Stimulated activated CD4-positive, alpha-beta T cell treated with anti-CD3 and anti-CD28 coated beads, Interleukin-12 subunit alpha, Interleukin-12 subunit beta, amount 100 ng/mL, for 4 hours (primary cell): ENCODE measurements at regions not wholly inside any gene's neighbourhood (a gene's known extent, or its start where the extent isn't known, plus 50 kb on each side); places are given as distances from the start of the nearest gene placed in this dataset.

Experiments
- DNase-seq: peaks from one replicate; pipeline ENCODE4 v3.0.0-alpha.2; 2020

DNA sequence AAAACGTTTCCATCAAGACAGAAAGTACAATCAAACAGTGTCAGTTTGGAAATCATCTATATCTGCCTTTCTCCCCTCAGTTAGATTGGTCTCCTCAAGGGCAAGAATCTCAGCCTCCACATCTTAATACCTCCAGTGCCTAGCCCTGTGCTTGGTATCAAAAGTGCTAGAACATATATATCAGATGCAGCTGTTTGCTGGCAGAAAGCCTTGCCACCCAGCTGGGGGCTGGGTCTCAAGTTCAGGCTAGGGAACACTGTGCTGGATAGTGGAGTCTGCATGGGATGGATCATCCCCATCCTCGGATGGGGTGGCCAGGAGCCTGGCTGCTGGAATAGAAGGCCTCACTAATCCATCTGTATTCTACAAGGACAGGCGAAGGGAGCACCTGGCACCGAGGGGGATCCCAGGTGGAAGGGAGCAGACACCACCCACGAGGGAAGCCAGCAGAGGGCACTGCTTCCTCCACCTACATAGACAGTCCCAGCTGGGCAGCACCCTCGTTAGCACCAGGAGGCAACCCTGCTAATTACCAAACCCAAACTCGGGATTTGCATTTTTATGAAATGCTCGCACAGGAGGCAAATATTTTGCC is 602.2 kb downstream of the BUD13 start:
- DNase-seq, result no peak

DNA sequence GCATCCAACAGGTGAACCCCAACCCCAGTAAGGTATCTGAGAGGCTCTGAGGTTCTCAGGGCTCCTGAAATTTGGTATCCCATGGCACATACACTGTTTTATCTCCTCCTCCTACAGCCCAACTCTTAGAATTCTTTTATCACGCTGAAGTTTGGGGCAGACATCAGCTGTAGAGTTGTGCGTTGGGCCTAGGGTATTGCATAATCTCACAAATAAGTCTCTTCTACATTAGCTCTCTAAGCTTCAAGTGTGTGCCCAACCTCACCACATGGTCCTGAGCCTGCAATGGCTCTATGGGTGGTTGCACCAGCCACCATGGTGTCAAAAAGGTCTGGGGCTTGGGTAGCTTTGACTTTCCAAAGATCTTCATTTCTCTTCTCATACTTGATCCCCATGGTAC is 603.0 kb downstream of the BUD13 start:
- DNase-seq, result no peak

DNA sequence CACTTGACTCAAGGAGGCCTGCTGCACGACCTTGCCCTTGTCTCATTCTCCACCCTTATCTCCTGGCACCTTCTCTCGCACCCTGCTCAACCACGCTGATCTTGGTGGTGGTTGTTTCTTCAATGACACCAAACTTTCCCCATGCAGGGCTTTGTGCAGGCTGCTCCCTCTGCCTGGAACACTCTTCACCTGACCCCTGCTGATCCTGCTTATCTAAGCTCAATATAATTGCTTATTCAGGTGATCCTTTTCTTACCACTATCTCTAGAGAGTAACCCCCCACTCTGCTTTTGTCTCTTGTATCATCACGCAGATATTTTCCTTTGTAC is 604.4 kb downstream of the BUD13 start:
- DNase-seq, result no peak

DNA sequence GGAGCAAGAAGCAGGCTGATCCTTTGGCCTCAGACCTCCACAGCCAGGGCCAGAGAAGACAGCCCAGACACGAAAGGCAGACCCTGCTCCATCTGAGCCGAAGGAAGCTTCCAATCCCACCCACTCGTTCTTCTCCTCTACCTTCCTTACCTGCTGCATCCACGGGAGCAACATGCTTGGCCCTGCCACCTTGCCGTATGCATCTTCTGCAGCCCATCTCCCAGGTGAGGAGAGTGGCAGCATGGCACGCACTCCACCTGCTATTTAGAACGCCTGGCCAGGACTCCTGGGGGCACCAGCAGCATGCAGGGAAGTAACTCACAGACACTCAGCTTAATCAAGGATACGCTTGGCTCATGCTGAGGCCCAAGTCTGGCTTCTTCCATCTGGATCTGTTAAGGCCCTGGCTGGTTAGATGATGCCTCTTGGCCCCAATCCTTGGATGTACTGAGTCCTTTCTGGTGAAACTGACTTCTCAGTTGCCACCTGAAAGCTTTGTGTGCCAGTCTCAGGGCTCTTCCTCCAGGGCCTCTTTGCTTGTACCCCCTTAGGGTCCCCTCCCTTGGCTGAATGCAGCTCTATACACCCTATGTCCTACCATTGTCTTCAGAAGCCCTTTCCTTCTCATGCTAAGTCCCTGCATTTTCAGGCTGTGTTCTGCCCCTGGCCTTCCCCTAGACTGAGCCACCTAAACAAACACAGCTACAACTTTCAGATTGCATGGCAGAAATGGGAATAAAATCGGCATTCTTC is 604.9 kb downstream of the BUD13 start:
- no peak for DNase-seq

DNA sequence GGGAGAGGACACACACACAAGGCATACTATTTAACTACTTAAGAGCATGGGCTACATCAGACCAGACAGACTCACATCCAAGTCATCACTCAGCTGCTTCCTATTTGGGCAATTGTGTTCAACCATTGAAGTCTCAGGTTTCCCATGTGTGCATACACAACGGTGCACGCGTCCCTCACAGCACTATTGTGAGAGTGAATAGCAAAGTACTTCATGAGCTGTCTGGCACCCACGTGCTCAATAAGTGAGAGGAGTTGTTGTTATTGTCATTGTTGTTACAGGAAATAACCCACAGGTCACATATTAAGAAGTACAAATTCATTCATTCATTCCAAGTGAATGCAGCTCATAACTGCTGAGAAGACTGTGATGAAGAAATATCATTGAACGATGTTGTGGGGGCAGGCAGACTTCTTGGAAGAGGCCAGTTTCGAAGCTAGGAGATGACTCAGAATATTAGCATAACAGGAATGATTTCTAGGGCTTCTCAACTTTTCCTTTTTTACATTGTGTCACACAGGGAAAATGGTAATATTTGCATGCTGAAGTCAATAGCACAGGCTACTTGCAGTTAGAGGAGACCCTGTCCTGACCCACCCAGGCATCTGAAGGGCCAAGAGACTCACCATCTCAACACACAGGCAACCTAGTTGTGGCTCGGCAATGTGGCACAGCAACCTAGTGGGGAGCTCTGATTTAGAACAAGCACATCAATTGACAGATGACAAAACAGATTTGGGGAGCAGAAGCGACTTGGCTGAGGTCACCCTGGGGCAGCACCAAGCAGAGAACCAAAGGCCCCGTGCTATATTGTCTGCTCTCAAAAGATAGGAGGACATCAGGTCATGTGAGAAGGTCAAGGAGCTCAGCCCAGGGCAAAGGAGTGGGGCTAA is 606.0 kb downstream of the BUD13 start:
- no peak for DNase-seq

DNA sequence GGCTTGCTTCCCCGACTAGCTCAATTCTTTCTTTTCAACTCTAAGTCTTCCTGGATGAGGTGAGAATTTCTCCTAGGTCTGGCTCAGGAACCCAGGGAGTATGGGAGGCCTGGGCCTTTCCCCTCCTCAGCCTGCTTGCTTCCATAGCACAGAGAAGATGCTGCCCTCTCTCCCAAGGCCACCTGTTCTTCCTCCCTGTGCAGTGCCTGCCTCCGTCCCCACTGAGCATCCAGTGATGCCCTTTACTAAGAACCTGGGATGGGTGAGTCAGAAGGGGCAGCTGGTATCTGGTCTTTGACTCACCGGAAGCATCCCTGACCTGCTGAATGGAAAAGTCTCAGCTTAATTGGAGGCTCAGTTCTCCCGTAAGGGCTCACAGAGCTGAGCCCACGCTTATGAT is 607.9 kb downstream of the BUD13 start:
- DNase-seq, result no peak

DNA sequence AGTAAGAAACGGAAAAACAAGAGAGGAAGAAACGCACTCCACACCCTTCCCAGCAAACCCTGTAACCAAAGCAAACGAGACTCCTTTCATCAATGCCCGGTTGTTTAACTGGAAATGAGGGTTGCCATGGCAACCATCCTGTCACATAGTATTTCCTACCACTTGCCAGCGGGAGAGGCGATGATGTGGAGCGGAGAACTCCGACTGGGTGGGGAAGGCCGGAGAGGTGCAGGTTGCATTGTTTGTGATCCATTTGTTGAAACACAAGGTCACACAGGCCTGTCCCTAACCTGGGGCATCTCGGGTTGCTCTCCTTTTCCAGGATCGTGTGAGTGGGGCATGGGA is 609.9 kb downstream of the BUD13 start:
- no peak for DNase-seq

DNA sequence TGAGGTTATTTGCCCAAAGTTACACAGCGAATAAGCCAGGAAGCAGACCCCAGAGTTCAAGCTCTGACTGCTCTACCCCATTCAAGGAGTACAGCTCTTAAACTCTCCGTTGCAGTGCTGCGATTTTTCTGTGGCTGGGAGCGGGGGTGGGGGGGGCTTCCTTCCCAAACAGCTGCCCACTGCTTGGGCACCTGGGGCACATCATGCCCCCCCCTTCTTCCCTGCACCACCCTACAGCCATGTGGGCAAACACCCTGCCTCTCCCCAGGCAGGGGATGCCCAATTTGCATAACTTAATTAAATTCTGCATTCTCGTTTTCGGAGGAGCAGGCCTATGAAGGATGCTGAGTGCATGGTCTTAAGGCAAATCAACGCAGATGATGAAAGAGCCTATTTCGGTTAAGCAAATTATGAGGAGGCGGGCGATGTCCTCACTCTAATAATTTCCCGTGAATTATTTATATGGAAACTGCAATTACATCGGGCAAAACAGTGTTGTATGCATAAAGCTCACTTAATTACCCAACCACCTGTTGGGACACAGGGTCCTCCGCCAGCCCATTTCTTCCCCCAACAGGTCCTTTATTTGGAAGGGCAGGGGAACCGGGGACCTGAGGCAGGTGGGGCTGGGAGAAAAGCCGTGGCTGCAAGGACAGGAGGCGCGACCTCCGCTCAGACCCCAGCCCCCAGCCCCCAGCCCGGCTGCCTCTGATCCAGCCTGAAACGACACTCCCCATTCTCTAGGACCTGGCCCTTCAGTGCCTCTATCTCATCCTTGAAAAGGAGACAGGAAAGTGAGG is 610.5 kb downstream of the BUD13 start:
- no peak for DNase-seq

DNA sequence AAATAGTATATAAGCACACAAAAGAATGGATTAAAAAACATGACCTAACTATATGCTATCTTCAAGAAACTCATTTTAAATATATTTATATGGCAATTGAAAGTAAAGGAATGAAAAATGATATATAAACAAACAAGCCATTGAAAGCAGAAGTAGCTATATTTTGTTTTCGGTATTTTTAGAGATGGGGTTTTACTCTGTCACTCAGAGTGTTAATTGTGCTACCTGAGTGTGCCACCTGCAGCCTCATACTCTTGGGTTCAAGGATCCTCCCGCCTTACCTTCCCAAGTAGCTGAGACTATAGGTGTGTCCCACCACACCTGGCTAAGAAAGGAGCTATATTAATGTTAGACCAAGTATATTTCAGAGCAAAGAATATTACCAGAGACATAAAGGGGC is 624.1 kb downstream of the BUD13 start:
- DNase-seq, result no peak

DNA sequence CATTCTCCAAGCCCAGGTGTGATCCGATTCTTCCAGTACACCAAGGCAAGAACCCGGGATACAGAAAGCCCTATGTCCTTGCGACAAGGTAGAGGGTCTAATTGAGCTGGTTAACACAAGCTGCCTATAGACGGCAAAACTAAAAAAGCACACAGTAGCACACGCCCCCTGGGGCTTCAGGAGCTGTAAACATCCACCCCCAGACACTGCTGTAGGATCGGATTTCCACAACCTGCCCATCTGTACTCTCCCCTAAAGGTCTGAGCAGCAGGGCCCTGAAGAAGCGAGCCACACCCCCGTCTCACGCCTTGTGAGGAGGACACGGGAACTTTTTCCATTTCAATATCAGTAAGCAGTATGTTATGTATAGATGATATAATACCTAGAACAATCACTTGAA is 624.7 kb downstream of the BUD13 start:
- no peak for DNase-seq

DNA sequence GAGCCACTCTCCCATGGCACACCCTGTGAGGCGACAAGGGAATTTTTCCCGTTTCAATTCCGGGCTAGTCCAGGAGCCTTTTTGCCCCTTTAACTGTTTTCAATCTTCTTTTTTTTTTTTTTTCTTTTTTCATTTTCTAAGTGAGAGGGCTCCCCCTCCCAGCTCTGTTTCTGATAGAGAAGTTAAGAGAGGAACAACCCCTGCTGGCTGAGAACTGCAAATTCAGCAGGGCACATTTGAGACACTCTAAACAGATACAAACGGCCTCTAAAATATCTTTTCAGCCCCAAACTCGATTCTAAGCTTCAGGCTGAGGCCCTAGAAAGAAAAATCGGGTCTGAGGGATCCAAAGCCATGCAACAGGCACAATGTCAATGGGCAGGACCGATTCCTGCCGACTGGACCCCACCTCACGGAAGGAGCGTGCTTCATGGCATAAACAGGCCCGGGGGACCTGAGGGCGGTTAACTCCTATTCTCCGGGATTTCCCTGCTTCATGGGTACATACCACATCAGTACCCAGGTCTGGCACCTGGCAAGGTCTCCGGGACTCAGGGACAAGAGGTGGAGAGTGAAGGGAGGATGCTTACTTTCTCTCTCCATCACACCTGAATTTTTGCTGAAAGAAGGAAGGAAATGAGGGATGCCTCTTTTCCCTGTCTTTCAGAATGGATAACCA is 627.5 kb downstream of the BUD13 start:
- no peak for DNase-seq

DNA sequence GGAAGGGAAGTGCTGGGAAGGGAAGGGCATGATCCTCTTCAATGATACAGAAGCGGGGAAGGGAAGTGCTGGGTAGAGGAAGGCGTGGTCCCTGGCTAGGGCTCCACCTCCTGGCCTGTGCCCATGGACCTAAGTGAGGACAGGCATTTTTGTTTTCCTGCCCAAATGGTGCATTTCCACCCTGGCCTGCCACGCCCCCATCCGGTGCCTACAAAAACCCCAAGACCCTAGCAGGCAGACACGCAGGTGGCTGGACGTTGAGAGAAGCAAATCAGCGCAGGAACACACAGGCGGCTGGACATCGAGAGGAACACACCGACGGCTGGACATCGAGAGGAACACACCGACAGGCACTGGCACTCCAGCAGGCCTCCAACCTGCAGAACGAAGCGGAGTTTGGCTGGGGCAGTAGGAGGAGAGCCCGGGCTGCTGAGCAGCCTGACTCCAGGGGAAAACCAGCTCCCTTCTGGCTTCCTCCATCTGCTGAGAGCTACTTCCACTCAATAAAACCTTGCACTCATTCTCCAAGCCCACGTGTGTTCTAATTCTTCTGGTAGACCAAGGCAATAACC is 628.3 kb downstream of the BUD13 start:
- DNase-seq, result no peak

DNA sequence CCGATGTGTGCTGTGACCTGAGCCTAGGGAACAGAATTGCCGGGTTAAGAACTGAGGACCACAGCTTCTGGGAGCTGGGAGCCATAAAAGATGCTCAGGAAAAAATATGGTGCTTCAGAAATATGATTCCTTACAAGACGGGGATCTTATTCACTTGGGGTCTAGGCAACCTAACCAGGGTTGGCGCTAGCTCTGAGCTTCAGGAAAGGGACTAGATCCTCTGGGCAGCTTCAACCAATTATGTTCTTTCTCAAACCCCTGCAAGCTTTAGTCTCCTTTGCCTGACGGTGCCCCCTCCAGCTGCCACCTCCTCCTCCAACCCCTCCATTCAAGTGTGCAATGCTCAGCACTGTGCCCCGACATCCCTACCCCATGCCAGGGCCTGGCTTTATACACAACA is 634.1 kb upstream of the CADM1 start:
- no peak for DNase-seq

DNA sequence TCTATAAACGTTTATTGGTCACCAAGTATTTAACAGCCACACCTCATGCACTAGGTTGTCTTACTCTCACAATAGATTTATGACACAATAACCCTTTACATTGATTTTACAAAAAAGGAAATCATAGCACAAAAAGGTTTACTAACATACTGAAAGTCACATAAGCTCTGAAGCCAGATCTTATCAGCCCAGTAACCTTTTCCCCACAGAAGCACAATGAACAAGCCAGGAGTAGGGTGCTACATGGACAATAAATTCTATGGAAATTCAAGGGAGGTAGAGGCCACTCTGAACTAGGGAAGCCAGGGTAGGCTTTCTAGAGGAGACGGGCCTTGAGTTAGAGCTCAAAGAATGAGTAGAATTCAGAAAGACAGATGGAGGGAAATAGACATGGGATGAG is 633.5 kb upstream of the CADM1 start:
- no peak for DNase-seq

DNA sequence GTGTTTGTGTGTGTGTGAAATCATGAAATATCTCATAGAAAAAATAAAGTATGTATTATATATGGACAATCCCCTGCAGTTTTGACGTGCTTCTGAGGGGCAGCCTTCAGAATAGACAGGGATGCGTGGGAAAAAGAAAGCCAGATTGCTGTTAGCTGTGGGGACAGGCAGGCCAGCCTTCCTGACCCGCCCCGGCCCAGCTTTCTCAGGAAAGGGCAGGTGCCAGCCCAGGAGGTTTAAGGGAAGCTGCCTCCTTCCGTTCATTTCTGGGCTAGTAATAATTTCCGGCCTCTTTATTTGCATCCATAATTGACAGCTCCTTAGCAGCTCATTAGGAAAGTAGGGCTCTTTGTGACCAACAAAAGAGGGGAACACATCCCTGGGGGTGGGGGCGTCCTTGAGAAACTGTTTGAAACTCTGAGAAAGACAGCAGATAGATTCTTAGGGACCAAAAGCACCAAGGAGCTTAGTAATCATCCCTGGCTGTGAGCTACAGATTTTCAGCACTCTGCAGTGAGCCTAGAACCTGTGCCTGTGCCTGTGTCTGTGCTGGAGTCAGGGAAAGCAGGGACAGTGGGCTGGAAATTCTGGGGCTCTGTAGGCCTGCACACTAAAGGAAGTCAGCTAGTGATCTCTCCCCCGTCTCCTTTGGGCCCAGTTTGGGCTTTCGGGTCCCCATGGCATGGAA is 632.9 kb upstream of the CADM1 start:
- no peak for DNase-seq

DNA sequence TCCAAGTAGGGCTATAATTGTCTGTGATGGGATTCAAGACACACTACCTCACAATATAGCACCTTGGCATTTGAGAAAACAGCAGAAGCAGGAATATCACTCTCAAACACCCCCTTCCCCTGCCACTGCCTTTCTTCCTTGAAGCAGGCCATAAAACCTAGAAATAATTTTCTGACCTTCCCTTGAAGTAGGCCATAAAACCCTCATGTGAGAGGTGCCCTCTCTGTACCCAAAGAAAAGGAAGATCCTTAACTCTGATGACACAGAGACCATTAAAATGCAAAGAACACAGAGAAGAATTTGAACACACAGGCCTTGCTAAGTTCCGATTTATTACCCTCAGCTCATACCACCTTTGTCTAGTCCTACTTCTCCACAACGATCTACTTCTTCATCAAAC is 631.7 kb upstream of the CADM1 start:
- DNase-seq, result no peak

DNA sequence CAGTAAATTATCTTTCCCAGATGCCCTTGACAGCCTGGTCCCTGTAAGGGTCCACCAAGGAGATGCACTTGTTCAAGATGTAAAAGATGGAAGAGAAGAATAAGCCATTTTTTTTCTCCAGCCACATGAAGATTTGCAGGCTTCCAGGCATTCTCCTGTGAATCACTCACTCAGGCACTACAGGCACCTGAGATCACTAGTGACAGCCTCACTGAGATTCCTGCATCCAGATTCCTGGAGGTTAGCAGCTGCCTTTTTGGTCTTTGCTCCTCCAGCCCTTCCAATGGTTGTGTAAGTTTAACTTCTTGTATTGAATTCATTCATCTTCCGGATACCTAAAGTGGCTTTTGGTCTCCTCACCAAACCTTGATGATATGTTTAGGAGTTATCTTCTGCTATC is 630.2 kb upstream of the CADM1 start:
- DNase-seq, result no peak

DNA sequence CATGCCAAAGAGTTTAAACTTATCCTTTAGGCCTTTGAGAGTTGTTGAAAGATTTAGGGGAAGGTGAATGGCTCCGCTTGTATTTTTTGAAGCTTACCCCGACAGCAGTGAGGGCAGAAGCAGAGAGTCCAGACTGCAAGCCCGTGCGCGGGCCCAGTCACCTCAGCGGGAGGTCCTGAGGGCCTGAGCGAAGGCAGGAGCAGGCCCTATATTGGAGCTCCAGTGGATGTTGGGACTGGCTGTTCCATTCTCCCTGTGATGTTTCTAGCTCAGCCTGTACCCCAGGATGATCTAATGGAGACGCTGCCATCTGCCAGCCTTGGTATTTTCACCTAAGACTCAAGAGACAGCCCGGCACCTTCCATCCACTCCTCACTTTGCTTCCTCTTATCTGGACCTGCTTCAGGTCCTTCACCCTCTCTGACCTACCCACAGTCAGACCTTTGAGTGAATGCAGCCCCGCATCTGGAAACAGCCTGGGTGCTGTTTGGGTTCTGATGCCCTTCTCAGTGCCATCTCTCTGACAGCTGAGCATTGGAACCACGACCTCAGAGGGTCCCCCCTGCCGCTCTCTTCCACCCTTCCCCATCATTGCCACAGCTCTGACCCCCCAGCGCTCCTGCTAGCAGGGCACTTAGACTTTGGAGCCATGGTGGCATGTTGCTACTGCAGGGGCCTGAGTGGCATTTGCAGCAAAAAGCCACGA is 628.2 kb upstream of the CADM1 start:
- DNase-seq, result no peak

DNA sequence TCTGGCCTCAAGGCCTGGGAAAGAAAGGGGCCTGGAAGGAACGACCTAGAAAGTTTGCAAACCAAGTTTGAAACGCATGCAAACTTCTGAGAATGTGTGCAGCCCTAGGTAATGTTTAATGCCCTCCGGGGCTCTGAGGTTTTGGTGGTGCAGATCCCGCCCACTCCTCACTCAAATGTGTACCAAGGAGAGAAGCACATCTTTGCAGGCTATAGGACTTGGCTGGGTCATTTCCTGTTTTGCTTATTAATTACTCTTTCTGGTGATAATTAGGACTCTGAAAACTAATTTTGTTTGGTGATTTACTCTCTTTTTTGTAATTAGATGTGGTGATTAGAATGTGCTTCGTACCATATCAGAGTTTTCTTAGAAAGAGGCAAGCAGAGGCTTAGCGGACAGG is 625.9 kb upstream of the CADM1 start:
- DNase-seq, result no peak

DNA sequence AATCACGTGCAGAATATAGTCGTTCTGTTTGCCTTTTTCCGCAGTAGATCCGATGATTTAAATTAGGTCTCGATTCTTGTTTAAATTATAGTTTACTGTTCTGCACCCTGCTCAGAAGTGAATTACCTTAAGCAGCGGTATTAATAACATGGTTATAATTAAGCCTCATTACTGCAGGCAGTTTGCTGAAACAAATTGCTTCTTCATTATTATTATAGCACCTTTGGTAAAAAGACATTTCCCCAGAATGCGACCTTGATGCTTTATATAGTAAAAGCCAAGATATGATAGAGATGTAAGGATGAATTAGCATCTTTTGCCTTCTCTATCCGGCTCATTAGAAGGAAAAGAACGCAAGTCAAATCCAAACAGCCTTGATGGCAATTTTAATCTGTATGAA is 625.2 kb upstream of the CADM1 start:
- no peak for DNase-seq

DNA sequence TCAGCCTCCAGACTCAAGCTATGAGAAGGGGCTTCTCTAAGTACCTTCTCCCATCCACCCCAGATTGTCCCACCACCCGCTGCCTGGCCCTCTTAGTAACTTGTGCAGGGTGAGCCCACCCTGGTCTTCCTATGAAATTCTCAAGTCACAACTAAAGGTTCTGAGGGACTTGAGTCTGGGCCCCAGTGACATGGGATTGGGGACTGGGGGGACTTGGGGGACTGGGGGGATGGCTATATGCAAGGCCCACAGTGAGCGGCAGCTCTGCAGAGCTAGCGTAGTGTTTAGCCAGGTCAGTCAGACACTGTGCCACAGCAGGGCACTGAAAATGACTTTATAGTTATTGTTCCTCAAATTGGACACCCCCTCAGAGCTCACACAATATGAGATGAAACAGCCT is 622.3 kb upstream of the CADM1 start:
- no peak for DNase-seq
